ENCODE measurements at regions not wholly inside any gene's neighbourhood (a gene's known extent, or its start where the extent isn't known, plus 50 kb on each side); places are given as distances from the start of the nearest gene placed in this dataset.

- TF ChIP-seq CTCF (IDR thresholded peaks at IDR 0.05) (no peak), POLR2A (IDR thresholded peaks at IDR 0.05) (no peak)
These were observed 655.6 kb upstream of the PCDH10 start for GRCh38 chr4:132493476-132493875.

Measured in lower leg skin (tissue), 3 donors.